Keratinocyte (primary cell): ENCODE measurements at regions not wholly inside any gene's neighbourhood (a gene's known extent, or its start where the extent isn't known, plus 50 kb on each side); places are given as distances from the start of the nearest gene placed in this dataset.

Source experiments
- DNase-seq: peaks from one replicate; pipeline ENCODE4 v3.0.0-alpha.2; 2011; ENCODE audit warnings: low read depth, missing footprints, low spot score
- FAIRE-seq: peaks from 2 replicates; lab custom pipeline; 2011; peaks lifted over from hg19 to GRCh38; lab: Jason Lieb, UNC
- H2AFZ ChIP-seq: 2 replicates; pipeline ENCODE4 v1.6.0; 2012; ENCODE audit warnings: low read length, control low read depth, inconsistent platforms; ENCODE audit not compliant: control insufficient read depth
- H3K27ac ChIP-seq: 2 replicates; pipeline ENCODE4 v1.5.1; 2011; ENCODE audit warnings: low read length; ENCODE audit not compliant: control insufficient read depth, insufficient read depth
- H3K27me3 ChIP-seq: 3 replicates; pipeline ENCODE4 v1.6.0; 2011; ENCODE audit warnings: low read length; ENCODE audit not compliant: control insufficient read depth, insufficient read depth; ENCODE audit errors: extremely low read depth
- H3K36me3 ChIP-seq, 2 experiments: 2 replicates in 1 of 2; 3 replicates in 1 of 2; pipeline ENCODE4 v1.5.1; 2011; ENCODE audit warnings: low read length in 2 of 2, mild to moderate bottlenecking in 1 of 2; ENCODE audit not compliant: control insufficient read depth in 2 of 2, insufficient read depth in 2 of 2; ENCODE audit errors: extremely low read depth in 1 of 2
- H3K4me1 ChIP-seq: 3 replicates; pipeline ENCODE4 v1.5.1; 2011; ENCODE audit warnings: low read length; ENCODE audit not compliant: control insufficient read depth, insufficient read depth; ENCODE audit errors: extremely low read depth
- H3K4me2 ChIP-seq: 3 replicates; pipeline ENCODE4 v1.6.0; 2011; ENCODE audit warnings: low read depth, low read length; ENCODE audit not compliant: control insufficient read depth, insufficient read depth; ENCODE audit errors: extremely low read depth
- H3K4me3 ChIP-seq, 3 experiments: fragments of 200-600 bp in 1 of 3; sonication (generic) in 1 of 3; 2 replicates in 2 of 3; 3 replicates in 1 of 3; pipeline ENCODE4 v1.5.1; 2011 to 2016; ENCODE audit warnings: low read length in 3 of 3, mild to moderate bottlenecking in 3 of 3, control low read depth in 2 of 3, inconsistent platforms in 1 of 3, low read depth in 1 of 3, mixed read lengths in 1 of 3, mixed run types in 1 of 3, moderate library complexity in 1 of 3; ENCODE audit not compliant: control insufficient read depth in 2 of 3, insufficient read depth in 2 of 3; ENCODE audit errors: extremely low read depth in 1 of 3
- H3K79me2 ChIP-seq: 2 replicates; pipeline ENCODE4 v1.6.0; 2012; ENCODE audit warnings: low read length; ENCODE audit not compliant: control insufficient read depth, insufficient read depth
- H3K9ac ChIP-seq: 3 replicates; pipeline ENCODE4 v1.6.0; 2011; ENCODE audit warnings: low read length; ENCODE audit not compliant: control insufficient read depth, insufficient read depth; ENCODE audit errors: extremely low read depth
- H3K9me1 ChIP-seq: 3 replicates; pipeline ENCODE4 v1.6.0; 2011; ENCODE audit warnings: low read length; ENCODE audit not compliant: control insufficient read depth, insufficient read depth; ENCODE audit errors: extremely low read depth
- H3K9me3 ChIP-seq: 2 replicates; pipeline ENCODE4 v1.5.1; 2012; ENCODE audit warnings: low read depth, low read length; ENCODE audit not compliant: control insufficient read depth
- H4K20me1 ChIP-seq: 3 replicates; pipeline ENCODE4 v1.6.0; 2011; ENCODE audit warnings: low read length; ENCODE audit not compliant: control insufficient read depth, insufficient read depth; ENCODE audit errors: extremely low read depth
- CTCF ChIP-seq, 3 experiments: IDR thresholded peaks in 1 of 3; conservative IDR thresholded peaks in 1 of 3; optimal IDR thresholded peaks in 1 of 3; 2 replicates in 2 of 3; 3 replicates in 1 of 3; pipeline versions ENCODE3 to v1.5.1; 2011; ENCODE audit warnings: low read length in 3 of 3, mild to moderate bottlenecking in 3 of 3, moderate library complexity in 2 of 3, control low read depth in 1 of 3, inconsistent platforms in 1 of 3; ENCODE audit not compliant: insufficient read depth in 2 of 3; ENCODE audit errors: extremely low read depth in 1 of 3
- EZH2 ChIP-seq: IDR thresholded peaks from one replicate; pipeline ENCODE4 v1.6.1; 2012; ENCODE audit warnings: inconsistent platforms, mild to moderate bottlenecking, low read length, moderate library complexity
- dilution Hi-C: fragments of 300-500 bp; cut with MboI; formaldehyde crosslinking; loops from one replicate; pipeline ENCODE4 v1.7.0; 2020; ENCODE audit warnings: low sequenced_read_pairs; ENCODE audit not compliant: extremely low pct_ligation_motif_present

GRCh38 chr10:78559661-78560340 lies 509.0 kb upstream of the ZMIZ1 start:
- Histone ChIP-seq H3K4me3 (no peak overlapping the region), H3K27me3 (no peaks in the 10 kb centered on the region), H3K27ac (no peak overlapping the region), H3K36me3 (no peaks in the 10 kb centered on the region), H3K4me2 (no peak overlapping the region), H3K9me1 (no peaks in the 10 kb centered on the region), H3K9me3 (no peaks in the 10 kb centered on the region), H2AFZ (no peak overlapping the region), H3K9ac (no peak overlapping the region), H3K4me1 (no peaks in the 10 kb centered on the region), H3K79me2 (no peaks in the 10 kb centered on the region), H4K20me1 (peaks cover 2% of the 10 kb centered on the region)
- FAIRE-seq = no peak
- TF ChIP-seq EZH2 = no peak
- TF ChIP-seq CTCF (optimal IDR thresholded peaks at IDR 0.05 in 1 of 3, IDR thresholded peaks at IDR 0.05 in 1 of 3, conservative IDR thresholded peaks at IDR 0.05 in 1 of 3; ENCODE audit: extremely low read depth in 1 of 3, insufficient read depth in 2 of 3, low read length in 3 of 3) = no peak
- no peak for DNase-seq
- dilution Hi-C loops = no loop called here

GRCh38 chr10:78560341-78560688 lies 508.5 kb upstream of the ZMIZ1 start:
- H3K79me2 ChIP-seq = no peaks in the 10 kb centered on the region
- H3K4me2 ChIP-seq = no peak overlapping the region
- no peaks in the 10 kb centered on the region for H3K36me3 ChIP-seq
- H4K20me1 ChIP-seq = peaks cover 2% of the 10 kb centered on the region
- H3K9ac ChIP-seq = no peak overlapping the region
- no peak overlapping the region for H3K4me3 ChIP-seq
- H3K27me3 ChIP-seq = no peaks in the 10 kb centered on the region
- FAIRE-seq = no peak
- no peak overlapping the region for H3K27ac ChIP-seq
- H3K4me1 ChIP-seq = no peaks in the 10 kb centered on the region
- TF ChIP-seq CTCF (optimal IDR thresholded peaks at IDR 0.05 in 1 of 3, IDR thresholded peaks at IDR 0.05 in 1 of 3, conservative IDR thresholded peaks at IDR 0.05 in 1 of 3; ENCODE audit: extremely low read depth in 1 of 3, insufficient read depth in 2 of 3, low read length in 3 of 3) = no peak
- no peak for TF ChIP-seq EZH2
- no peaks in the 10 kb centered on the region for H3K9me1 ChIP-seq
- no peak for DNase-seq
- no peaks in the 10 kb centered on the region for H3K9me3 ChIP-seq
- dilution Hi-C loops = no loop called here
- no peak overlapping the region for H2AFZ ChIP-seq
